ENCODE measurements at regions not wholly inside any gene's neighbourhood (a gene's known extent, or its start where the extent isn't known, plus 50 kb on each side); places are given as distances from the start of the nearest gene placed in this dataset.

DNA sequence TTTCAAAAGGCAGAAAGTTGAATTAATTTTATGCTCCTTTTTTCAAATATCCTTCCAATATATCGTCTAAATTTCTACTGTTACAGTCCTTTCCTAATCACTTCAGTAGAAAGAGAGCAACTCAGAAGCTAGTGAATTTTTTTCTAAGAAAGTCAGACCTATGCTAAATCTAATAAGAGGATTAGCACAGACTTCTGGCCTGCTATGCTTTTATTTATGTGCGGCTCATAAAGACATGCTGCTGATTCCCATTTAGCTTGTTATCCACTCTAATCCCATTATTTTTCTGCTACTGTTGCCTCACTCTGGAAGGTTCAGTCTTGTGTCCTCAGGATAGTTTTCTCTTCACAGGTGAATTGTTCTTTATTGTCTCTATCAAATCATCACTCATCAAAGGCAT is 473.5 kb upstream of the FAM241A start:
- TF ChIP-seq, protein P1, sequence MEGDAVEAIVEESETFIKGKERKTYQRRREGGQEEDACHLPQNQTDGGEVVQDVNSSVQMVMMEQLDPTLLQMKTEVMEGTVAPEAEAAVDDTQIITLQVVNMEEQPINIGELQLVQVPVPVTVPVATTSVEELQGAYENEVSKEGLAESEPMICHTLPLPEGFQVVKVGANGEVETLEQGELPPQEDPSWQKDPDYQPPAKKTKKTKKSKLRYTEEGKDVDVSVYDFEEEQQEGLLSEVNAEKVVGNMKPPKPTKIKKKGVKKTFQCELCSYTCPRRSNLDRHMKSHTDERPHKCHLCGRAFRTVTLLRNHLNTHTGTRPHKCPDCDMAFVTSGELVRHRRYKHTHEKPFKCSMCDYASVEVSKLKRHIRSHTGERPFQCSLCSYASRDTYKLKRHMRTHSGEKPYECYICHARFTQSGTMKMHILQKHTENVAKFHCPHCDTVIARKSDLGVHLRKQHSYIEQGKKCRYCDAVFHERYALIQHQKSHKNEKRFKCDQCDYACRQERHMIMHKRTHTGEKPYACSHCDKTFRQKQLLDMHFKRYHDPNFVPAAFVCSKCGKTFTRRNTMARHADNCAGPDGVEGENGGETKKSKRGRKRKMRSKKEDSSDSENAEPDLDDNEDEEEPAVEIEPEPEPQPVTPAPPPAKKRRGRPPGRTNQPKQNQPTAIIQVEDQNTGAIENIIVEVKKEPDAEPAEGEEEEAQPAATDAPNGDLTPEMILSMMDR (IDR thresholded peaks at IDR 0.05), result no peak
- Histone ChIP-seq H3K27ac (no peak overlapping the region), H3K4me3 (no peak overlapping the region)
- no peak for DNase-seq (ENCODE audit: low spot score)

DNA sequence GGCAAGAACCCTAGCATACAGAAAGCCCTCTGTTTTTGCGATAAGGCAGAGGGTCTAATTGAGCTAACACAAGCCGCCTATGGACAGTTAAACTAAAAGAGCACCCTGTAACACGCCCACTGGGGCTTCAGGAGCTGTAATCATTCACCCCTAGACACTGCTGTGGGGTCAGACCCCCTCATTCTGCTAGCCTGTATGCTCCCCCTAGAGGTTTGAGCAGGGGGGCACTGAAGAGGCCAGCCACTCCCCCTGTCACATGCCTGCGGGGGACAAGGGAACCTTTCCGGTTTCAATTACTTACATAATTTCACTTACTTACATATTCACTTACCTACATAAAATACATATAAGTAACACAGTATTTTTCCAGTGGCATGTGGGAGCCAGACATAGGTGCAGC is 469.5 kb upstream of the FAM241A start:
- DNase-seq (ENCODE audit: low spot score), result no peak
- Histone ChIP-seq H3K27ac (no peak overlapping the region), H3K4me3 (no peak overlapping the region)
- TF ChIP-seq, protein P1 (IDR thresholded peaks at IDR 0.05), result no peak

DNA sequence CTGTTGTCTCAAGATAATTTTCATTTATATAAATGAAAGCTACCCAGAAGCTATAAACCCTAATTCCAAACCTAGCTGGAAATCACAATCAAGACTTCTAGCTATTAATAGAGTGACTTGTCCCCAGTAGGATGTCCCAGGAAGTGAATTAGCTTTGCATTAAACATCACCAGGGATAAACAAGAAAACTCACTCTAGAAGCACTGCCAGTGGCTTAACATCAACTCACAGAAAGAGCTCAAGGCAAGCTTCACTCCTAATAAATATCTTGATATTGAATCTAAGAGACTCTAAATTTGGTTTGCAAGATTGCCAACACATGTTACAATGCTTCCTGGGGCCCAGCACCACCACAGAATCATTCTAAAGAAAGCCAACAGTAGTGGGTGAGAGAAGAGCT is 468.7 kb upstream of the FAM241A start:
- Histone ChIP-seq H3K27ac (no peak overlapping the region), H3K4me3 (no peak overlapping the region)
- no peak for DNase-seq (ENCODE audit: low spot score)
- TF ChIP-seq, protein P1 (IDR thresholded peaks at IDR 0.05), result no peak

DNA sequence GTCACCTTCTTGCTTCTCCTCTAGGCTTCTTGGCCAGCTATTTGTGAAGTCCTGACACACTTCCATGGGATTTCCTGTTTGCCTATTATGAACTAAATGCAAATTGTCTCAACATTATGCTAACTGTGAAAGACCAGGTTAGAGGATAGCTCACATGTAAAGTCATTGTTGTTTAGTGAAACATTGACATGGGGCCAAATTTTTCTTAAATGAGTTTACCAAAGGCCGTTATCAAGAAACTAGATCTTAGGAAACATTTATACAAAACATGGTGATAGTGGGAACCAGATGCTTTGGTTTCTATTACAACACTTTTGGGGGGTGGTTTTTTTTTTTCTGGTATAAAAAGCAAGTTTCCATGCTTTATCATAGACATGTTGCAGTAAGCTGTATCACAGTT is 466.8 kb upstream of the FAM241A start:
- no peak overlapping the region for H3K27ac ChIP-seq
- TF ChIP-seq, protein P1 (IDR thresholded peaks at IDR 0.05), result no peak
- H3K4me3 ChIP-seq, result no peak overlapping the region
- DNase-seq (ENCODE audit: low spot score), result no peak

DNA sequence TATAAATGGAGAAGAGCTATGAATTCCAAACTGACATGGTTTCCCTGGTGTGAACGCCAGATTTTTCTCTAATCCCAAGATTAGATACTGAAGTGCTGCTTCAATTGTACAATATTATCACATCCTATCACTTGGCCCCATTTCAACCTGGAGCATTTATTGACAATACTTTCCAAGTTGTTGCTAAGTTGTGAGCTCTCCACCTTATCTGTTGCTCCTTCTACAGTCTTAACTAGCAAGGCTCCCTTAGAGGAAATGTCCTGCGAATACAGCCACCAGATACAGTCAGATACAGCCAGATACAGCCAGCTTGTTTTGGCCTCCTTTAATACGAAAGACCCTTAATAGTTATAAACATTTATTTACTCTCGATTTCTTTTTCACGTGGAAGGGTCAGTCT is 466.3 kb upstream of the FAM241A start:
- DNase-seq (ENCODE audit: low spot score), result no peak
- TF ChIP-seq, protein P1 (IDR thresholded peaks at IDR 0.05), result no peak
- no peak overlapping the region for H3K4me3 ChIP-seq
- no peak overlapping the region for H3K27ac ChIP-seq

DNA sequence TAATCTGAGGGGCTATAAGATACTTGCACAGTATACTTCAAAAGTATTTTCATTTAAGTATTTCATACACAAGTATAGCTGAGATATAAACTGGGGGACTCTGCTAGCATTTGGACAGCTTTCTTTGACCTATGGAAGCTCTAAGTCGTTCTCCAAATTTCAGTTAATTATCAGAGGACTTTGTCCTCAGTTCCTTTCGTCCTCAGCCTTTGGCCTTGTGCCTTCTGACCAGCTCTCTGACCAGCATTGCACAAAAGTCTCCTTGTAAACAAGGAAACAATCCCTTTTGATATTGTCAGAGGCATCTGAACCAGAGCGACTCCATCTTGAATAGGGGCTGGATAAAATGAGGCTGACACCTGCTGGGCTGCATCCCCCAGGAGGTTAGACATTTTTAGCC is 464.0 kb upstream of the FAM241A start:
- no peak for DNase-seq (ENCODE audit: low spot score)
- TF ChIP-seq, protein P1 (IDR thresholded peaks at IDR 0.05), result no peak
- Histone ChIP-seq H3K27ac (no peak overlapping the region), H3K4me3 (no peak overlapping the region)

DNA sequence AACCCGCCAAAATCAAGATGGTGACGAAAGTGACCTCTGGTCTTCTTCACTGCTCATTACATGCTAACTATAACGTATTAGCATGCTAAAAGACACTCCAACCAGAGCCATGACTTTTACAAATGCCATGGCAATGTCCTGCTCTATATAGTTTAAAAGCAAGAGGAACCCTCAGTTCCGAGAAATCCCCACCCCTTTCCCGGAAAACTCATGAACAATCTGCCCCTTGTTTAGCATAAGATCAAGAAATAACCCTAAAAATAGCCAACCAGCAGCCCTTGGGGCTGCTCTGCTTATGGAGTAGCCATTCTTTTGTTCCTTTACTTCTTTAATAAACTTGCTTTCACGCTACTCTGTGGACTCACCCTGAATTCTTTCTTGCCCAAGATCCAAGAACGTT is 463.5 kb upstream of the FAM241A start:
- H3K4me3 ChIP-seq, result no peak overlapping the region
- H3K27ac ChIP-seq, result no peak overlapping the region
- TF ChIP-seq, protein P1 (IDR thresholded peaks at IDR 0.05), result no peak
- DNase-seq (ENCODE audit: low spot score), result no peak
